Activated naive CD4-positive, alpha-beta T cell (primary cell): ENCODE measurements at regions not wholly inside any gene's neighbourhood (a gene's known extent, or its start where the extent isn't known, plus 50 kb on each side); places are given as distances from the start of the nearest gene placed in this dataset.

Experiments
- DNase-seq, 4 experiments: peaks; one replicate each; lab custom pipeline; 2025; lab: John Stamatoyannopoulos, UW

- no peak for DNase-seq
Measured at GRCh38 chr11:134554106-134554505, 142.1 kb upstream of the B3GAT1 start.

DNA sequence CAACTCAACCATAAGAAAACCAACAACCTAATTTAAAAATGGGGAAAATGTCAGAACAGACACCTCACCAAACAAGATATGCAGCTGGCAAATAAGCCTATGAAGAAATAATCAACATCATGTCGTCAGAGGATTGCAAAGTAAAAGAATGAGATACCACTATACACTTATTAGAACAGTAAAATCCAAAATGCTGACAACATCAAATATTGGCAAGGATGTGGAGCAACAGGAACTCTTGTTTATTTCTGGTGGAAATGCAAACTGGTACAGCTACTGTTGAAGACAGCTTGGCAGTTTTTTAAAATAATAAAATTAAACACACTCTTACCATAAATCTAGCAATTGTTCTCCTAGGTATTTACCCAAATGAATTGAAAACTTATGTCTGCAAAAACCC is 140.7 kb upstream of the B3GAT1 start:
- no peak for DNase-seq

- no peak for DNase-seq
Measured at GRCh38 chr11:134545521-134545920, 133.5 kb upstream of the B3GAT1 start.

GRCh38 chr11:134544095-134544815 is 132.2 kb upstream of the B3GAT1 start:
- no peak for DNase-seq

DNA sequence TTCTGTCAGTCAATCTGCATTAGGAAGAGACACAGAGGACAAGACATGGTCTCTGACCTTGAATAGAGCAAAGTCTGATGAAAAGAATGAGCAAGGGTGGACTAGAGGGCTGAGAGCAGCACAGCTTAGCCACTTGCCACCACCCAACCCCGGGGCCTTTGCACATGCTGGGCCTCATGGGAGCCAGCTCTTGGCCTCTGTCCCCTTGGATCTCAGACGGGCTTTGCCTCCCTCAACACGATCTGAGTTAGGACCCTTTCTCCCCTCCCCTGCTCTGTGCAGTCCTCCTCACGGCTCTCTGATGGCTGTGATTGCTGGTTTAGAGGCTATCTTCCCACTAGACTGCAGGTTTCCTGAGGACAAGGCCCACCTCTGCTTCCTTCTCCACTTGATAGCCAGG is 131.6 kb upstream of the B3GAT1 start:
- DNase-seq = no peak

DNA sequence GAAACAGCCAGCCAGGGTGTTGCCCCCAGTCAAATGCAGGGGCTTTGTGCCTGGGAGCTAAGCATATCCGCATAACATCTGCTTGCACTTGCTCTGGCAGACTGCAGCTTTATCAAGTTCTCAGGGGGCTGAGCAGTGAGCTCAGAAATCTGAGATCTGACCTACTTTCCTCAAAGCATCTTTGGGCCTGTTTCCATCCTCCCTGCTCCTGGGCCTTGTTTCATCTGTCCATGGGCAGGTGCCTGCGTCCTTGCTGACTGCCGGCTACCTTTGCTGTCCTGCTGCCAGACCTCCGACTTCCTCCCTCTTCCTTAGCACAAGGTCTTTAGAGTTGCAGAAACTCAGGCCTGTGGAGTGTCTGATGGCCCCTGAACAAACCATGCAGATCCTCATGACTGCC is 131.2 kb upstream of the B3GAT1 start:
- no peak for DNase-seq

- DNase-seq = no peak
Measured at GRCh38 chr11:134542401-134543165, 130.5 kb upstream of the B3GAT1 start.

DNA sequence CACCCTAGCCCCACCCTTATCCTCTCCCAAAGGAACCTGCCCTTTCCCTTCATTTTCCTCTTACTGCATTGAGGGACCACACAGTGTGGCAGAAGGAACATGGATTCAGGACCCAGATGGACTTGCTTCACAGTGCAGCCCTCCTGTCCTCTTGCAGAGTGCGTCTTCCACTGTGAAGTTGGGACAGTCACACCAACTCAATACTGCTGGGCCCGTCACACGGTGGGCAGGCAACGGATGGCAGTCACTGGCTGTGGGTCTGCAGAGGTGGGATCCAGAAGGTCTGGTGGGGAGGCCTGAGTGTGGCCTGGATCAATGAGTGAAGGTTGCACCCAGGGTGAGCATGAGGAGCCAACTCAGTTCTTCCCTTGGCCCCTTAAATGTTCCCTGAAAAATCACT is 129.9 kb upstream of the B3GAT1 start:
- DNase-seq = no peak

GRCh38 chr11:134541355-134541754 is 129.3 kb upstream of the B3GAT1 start:
- no peak for DNase-seq

- no peak for DNase-seq
Measured at GRCh38 chr11:134539285-134539684, 127.2 kb upstream of the B3GAT1 start.

DNA sequence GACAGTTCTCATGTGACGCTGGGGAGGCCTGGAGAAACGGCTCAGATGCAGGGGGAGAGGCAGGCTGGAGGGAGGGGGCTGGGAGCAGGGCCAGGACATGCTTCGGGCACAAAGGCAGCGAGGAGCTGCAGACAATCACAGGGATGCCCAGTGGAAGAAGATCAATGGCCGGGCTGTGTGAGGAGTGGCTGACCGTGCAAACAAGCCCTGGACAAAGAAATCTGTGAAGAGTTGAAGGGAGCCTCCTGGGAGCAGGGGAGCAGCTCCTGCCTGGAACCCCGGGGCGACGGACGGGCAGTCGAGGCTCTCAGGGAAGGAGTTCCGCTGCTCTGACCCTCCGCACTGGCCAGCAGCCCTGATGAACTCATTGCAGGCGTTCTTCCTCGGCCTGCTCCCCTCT is 126.7 kb upstream of the B3GAT1 start:
- DNase-seq = no peak

DNA sequence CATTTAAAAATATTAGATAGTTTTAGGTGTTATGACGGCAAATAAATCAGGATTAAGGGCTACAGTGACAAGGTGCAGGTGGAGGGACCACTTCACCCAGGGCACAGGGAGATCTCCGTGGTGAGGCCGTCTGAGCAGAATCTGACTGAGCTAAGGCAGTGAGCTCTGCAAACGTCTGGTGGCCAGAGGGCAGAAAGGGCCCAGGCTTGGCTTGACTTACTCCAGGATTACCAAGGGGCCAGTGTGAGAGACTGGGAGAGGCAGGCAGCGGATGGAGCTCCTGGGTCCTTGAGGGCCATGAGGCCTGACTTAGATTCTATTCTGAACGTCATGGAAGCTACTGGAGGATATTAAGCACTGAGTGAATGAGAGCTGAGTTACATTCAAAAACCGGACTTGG is 125.9 kb upstream of the B3GAT1 start:
- no peak for DNase-seq

DNA sequence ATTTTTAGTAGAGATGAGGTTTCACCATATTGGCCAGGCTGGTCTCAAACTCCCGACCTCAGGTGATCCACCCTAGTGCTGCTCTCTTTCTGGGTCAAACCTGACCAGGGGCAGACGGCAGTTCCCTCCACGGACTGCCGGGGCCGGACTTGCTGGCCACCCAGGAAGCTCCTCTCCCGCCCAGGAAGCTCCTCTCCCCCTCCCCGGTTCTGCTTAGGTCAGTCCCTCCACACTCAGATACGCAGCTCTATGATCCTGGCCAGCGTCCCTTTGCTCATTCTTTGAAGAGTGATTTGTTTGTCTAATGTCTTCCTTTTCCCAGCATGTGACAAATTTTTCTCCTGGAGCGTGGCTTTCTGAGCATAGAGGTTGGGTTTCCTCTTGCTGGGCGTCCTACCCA is 125.3 kb upstream of the B3GAT1 start:
- DNase-seq = no peak

DNA sequence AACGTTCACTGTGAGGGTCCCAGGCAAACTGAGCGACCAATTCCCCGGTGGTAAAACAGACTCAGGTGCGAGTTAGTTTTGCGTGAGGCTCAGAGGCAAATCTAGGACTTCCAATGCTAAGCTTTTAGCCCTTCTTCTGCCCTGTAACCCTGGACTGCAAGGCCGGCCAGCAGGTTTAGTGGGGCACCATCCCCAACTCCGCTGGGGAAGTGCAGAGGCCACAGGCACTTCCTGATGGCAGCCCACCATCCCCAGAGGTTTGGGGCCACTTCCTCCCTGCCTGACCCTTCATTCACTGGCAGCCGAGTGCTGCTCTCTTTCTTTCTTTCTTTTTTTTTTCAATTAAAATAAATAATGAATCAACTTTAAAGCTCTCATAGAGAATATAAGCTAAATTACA is 124.6 kb upstream of the B3GAT1 start:
- DNase-seq = no peak

DNA sequence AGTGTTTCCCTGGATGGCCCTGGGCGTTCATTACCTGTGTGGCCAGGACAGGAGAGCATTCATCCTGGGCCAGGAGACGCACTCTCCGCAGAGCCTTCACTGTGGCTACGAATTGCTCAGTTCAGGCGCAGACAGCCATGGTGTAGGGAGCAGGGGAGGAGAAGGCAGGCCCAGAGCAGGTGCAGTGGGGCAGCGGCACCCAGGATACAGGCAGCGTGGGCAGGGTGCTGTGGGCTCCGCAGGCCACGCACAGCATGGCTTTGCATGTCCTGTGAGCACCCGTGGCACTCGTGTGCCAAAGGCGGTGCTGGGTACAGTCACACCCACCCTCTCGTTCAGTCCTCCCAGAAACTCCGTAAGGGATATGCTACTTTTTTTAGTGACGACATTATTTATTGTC is 124.2 kb upstream of the B3GAT1 start:
- no peak for DNase-seq

GRCh38 chr11:134535029-134536025 is 123.3 kb upstream of the B3GAT1 start:
- DNase-seq = no peak

GRCh38 chr11:134533511-134533910 is 121.5 kb upstream of the B3GAT1 start:
- no peak for DNase-seq

GRCh38 chr11:134532921-134533421 is 120.9 kb upstream of the B3GAT1 start:
- no peak for DNase-seq

DNA sequence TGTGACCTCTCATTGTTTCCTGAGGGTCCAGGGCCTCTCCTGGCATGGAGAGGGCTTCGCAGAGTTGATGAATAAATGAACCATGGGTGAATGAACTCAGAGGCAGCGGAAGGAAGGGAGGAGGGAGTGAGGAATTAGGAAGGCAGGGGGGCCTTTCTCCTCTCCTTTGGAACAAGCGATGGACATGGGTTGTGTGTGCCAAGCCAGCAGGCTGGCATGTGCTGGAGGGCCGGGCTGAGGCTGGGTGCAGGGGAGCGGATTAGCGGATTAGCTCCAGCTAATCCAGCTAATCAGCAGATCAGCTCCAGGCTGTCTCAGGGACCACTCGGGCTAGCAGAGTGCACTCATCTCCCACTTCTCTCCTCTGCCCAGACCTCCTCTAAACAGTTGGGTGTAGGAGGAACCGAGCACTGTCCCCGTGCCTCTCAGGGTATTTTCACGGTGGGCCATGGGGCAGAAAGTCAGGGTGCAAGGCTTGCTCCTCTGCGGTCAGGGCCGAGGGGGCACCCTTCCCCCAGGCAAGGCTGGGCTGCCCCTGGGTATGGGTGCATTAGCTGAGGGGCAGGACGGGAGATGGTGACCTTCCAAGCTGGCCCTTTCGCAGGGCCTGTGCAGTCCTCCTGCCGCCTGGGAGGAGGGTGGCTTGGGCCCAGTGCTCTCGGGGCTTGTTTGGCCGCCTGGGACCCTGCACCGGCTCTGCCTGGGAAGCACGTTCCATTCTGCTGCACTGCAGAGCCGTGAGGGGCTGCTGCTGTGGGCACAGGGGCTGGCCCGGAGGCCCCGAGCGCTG is 120.3 kb upstream of the B3GAT1 start:
- DNase-seq = no peak

DNA sequence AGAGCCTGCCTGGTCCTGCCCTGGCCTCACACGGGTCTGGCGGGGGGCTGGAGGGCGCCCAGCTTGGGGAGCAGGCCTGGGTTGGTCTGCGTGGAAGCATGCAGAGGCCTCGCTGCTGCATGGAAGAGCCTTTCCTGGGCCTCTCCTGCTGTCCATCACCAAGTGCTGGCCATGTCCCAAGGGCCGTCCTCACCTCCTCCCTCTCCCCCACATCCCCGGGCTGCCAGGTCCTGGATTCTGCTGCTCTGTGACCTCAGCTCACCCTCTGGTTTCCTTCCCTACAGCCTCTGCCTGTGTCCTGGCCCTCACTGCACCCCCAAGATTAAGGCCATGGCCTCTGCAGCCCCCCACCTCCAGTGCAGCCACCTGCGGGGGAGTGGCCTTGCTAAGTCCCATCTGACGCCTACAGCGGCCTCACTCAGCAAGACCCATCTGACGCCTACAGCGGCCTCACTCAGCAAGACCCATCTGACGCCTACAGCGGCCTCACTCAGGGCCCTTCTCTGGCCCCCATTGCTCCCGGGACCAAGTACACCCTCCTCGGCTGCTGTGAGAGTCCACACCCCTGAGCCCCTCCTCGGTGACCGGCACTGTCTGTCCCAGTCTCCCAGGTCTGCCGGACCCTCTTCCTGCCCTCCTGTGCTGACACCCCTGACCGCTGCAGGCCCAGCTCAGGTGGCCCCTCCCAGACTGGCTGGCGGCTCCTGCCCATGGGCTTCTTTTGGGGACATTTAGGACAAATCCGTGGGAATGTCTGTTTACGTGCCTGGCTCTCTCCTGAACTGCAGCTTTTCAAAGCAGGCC is 119.5 kb upstream of the B3GAT1 start:
- no peak for DNase-seq
